NT2/D1 (cell line): ENCODE measurements at regions not wholly inside any gene's neighbourhood (a gene's known extent, or its start where the extent isn't known, plus 50 kb on each side); places are given as distances from the start of the nearest gene placed in this dataset.

ENCODE experiments used
- DNase-seq: peaks from one replicate; pipeline ENCODE4 v3.0.0-alpha.2; 2011; ENCODE audit warnings: low read depth, low spot score
- H3K27me3 ChIP-seq: 2 replicates; pipeline ENCODE4 v1.6.0; 2011; ENCODE audit warnings: mild to moderate bottlenecking; ENCODE audit not compliant: insufficient read length, insufficient read depth
- H3K36me3 ChIP-seq: 2 replicates; pipeline ENCODE4 v1.6.1; 2011; ENCODE audit warnings: mild to moderate bottlenecking, low read length, mixed read lengths; ENCODE audit not compliant: insufficient read depth, insufficient read length
- H3K4me1 ChIP-seq: 2 replicates; pipeline ENCODE4 v1.5.1; 2011; ENCODE audit not compliant: insufficient read depth, insufficient read length
- H3K4me3 ChIP-seq: 2 replicates; pipeline ENCODE4 v1.5.1; 2011; ENCODE audit warnings: low read depth; ENCODE audit not compliant: insufficient read length
- H3K9ac ChIP-seq: 2 replicates; pipeline ENCODE4 v1.6.0; 2011; ENCODE audit warnings: low read depth; ENCODE audit not compliant: insufficient read length
- H3K9me3 ChIP-seq: 2 replicates; pipeline ENCODE4 v1.5.1; 2011; ENCODE audit warnings: mild to moderate bottlenecking, low read length; ENCODE audit not compliant: insufficient read depth
- SUZ12 ChIP-seq: IDR thresholded peaks from 2 replicates; pipeline ENCODE4 v1.6.1; 2011; ENCODE audit not compliant: insufficient read length, insufficient read depth; ENCODE audit errors: extremely low read depth
- YY1 ChIP-seq: IDR thresholded peaks from 2 replicates; pipeline ENCODE4 v1.6.1; 2011; ENCODE audit not compliant: insufficient read length, insufficient read depth
- ZNF274 ChIP-seq: IDR thresholded peaks from 2 replicates; pipeline ENCODE4 v1.6.1; 2011; ENCODE audit warnings: mild to moderate bottlenecking, low read depth, low read length

GRCh38 chr21:32070676-32071330 is 198.0 kb downstream of the HUNK start:
- TF ChIP-seq SUZ12 = no peak
- no peak for TF ChIP-seq ZNF274
- no peak for TF ChIP-seq YY1
- H3K27me3 ChIP-seq = no peaks in the 10 kb centered on the region
- H3K36me3 ChIP-seq = no peaks in the 10 kb centered on the region
- no peaks in the 10 kb centered on the region for H3K9me3 ChIP-seq
- no peaks in the 10 kb centered on the region for H3K4me1 ChIP-seq
- no peak overlapping the region for H3K4me3 ChIP-seq
- no peak overlapping the region for H3K9ac ChIP-seq
- no peak for DNase-seq

GRCh38 chr21:32070126-32070525 is 197.3 kb downstream of the HUNK start:
- DNase-seq = no peak
- no peak for TF ChIP-seq YY1
- no peak for TF ChIP-seq ZNF274
- no peak for TF ChIP-seq SUZ12
- Histone ChIP-seq H3K27me3 (no peaks in the 10 kb centered on the region), H3K4me1 (no peaks in the 10 kb centered on the region), H3K4me3 (no peak overlapping the region), H3K9me3 (no peaks in the 10 kb centered on the region), H3K36me3 (no peaks in the 10 kb centered on the region), H3K9ac (no peak overlapping the region)

- no peak overlapping the region for H3K9ac ChIP-seq
- no peaks in the 10 kb centered on the region for H3K9me3 ChIP-seq
- no peaks in the 10 kb centered on the region for H3K27me3 ChIP-seq
- no peaks in the 10 kb centered on the region for H3K36me3 ChIP-seq
- no peak for DNase-seq
- no peak overlapping the region for H3K4me3 ChIP-seq
- TF ChIP-seq YY1 (no peak), ZNF274 (no peak), SUZ12 (no peak)
- no peaks in the 10 kb centered on the region for H3K4me1 ChIP-seq
Measured at GRCh38 chr21:32065654-32066053, 192.8 kb downstream of the HUNK start.

- H3K9me3 ChIP-seq = no peaks in the 10 kb centered on the region
- H3K27me3 ChIP-seq = no peaks in the 10 kb centered on the region
- H3K4me3 ChIP-seq = no peak overlapping the region
- TF ChIP-seq SUZ12 (no peak), ZNF274 (no peak), YY1 (no peak)
- no peak for DNase-seq
- H3K9ac ChIP-seq = no peak overlapping the region
- no peaks in the 10 kb centered on the region for H3K36me3 ChIP-seq
- H3K4me1 ChIP-seq = no peaks in the 10 kb centered on the region
Measured at GRCh38 chr21:32064281-32064910, 191.6 kb downstream of the HUNK start.

- no peaks in the 10 kb centered on the region for H3K36me3 ChIP-seq
- no peaks in the 10 kb centered on the region for H3K4me1 ChIP-seq
Measured at GRCh38 chr21:32062591-32063227, 189.9 kb downstream of the HUNK start.

GRCh38 chr21:32061729-32062128 is 188.9 kb downstream of the HUNK start:
- Histone ChIP-seq H3K9ac (no peak overlapping the region), H3K36me3 (no peaks in the 10 kb centered on the region), H3K27me3 (no peaks in the 10 kb centered on the region), H3K4me3 (no peak overlapping the region), H3K4me1 (no peaks in the 10 kb centered on the region), H3K9me3 (no peaks in the 10 kb centered on the region)
- TF ChIP-seq YY1 = no peak
- TF ChIP-seq ZNF274 = no peak
- no peak for TF ChIP-seq SUZ12
- no peak for DNase-seq

More at GRCh38 chr21:32062591-32063227, 189.9 kb downstream of the HUNK start:
- no peak overlapping the region for H3K4me3 ChIP-seq
- H3K9me3 ChIP-seq = no peaks in the 10 kb centered on the region
- DNase-seq = no peak
- no peak for TF ChIP-seq SUZ12
- no peak for TF ChIP-seq YY1
- TF ChIP-seq ZNF274 = no peak
- H3K9ac ChIP-seq = no peak overlapping the region
- no peaks in the 10 kb centered on the region for H3K27me3 ChIP-seq

- TF ChIP-seq YY1 (no peak), SUZ12 (no peak), ZNF274 (no peak)
- H3K27me3 ChIP-seq = no peaks in the 10 kb centered on the region
- no peak overlapping the region for H3K4me3 ChIP-seq
- no peak for DNase-seq
- H3K36me3 ChIP-seq = no peaks in the 10 kb centered on the region
- H3K4me1 ChIP-seq = no peaks in the 10 kb centered on the region
- H3K9ac ChIP-seq = no peak overlapping the region
- peaks cover 5% of the 10 kb centered on the region; the same call in 1 of the 2 replicates for H3K9me3 ChIP-seq
Measured at GRCh38 chr21:32056791-32057190, 184.0 kb downstream of the HUNK start.
